ENCODE measurements at regions not wholly inside any gene's neighbourhood (a gene's known extent, or its start where the extent isn't known, plus 50 kb on each side); places are given as distances from the start of the nearest gene placed in this dataset.

GRCh38 chr18:68428661-68429060, 286.2 kb downstream of the TMX3 start:
- TF ChIP-seq CTCF (IDR thresholded peaks at IDR 0.05; ENCODE audit: low read depth, low read length, poor library complexity, severe bottlenecking) (no peak), EZH2phosphoT487 (IDR thresholded peaks at IDR 0.05; ENCODE audit: borderline replicate concordance, low read length) (no peak)
